GM13977 (cell line): ENCODE measurements at regions not wholly inside any gene's neighbourhood (a gene's known extent, or its start where the extent isn't known, plus 50 kb on each side); places are given as distances from the start of the nearest gene placed in this dataset.

Experiments used
- DNase-seq: peaks from one replicate; pipeline ENCODE4 v3.0.0; 2012; ENCODE audit warnings: low spot score
- CTCF ChIP-seq: IDR thresholded peaks from 2 replicates; pipeline ENCODE4 v1.5.1; 2012; ENCODE audit warnings: mild to moderate bottlenecking, control low read depth; ENCODE audit not compliant: insufficient read depth; ENCODE audit errors: extremely low read depth, missing control alignments
- in situ Hi-C: fragments of 300-500 bp; cut with MboI; formaldehyde crosslinking; loops from one replicate; pipeline ENCODE4 v1.12.0; 2022; ENCODE audit warnings: low sequenced_read_pairs, low pct_unique_long_range_greater_than_20kb, mixed read lengths, inconsistent platforms; ENCODE audit not compliant: unreplicated experiment

- in situ Hi-C loops, result no loop called here
- DNase-seq, result no peak
- no peak for TF ChIP-seq CTCF
Measured at GRCh38 chr2:16060125-16060935, 120.0 kb downstream of the MYCN start.

DNA sequence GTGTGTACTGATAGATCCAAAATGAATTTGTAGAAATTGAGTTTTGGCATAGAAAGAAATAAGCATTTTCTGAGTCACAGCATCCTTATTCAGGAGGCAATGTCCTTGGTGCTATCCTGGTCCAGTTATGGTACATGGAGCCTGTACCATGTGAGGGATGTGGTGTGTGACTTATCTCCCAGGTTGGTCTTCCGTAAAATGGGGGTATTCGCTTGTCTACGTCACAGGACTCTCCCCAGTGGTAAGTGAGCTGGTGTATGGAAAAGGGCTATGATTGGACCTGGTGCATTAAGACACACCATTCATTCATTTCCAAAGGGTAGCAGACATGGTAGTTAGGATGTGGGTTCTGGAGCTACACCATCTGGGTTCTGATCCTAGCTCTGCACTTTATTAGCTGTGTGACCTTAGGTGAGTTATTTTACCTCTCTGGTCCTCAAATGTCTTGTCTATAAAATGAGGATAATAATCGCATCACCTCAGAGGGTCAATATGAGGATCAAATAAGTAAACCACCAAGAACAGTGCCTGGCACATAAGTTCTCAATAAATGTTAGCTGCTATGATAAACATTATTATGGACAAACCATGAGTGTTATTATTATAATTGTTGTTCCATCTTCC is 119.2 kb downstream of the MYCN start:
- DNase-seq, result no peak
- in situ Hi-C loops, result no loop called here
- TF ChIP-seq CTCF, result no peak

- no peak for DNase-seq
- in situ Hi-C loops, result no loop called here
- no peak for TF ChIP-seq CTCF
Measured at GRCh38 chr2:16058747-16059358, 118.5 kb downstream of the MYCN start.

GRCh38 chr2:16058256-16058655 is 117.9 kb downstream of the MYCN start:
- TF ChIP-seq CTCF, result no peak
- DNase-seq, result no peak
- in situ Hi-C loops, result no loop called here

DNA sequence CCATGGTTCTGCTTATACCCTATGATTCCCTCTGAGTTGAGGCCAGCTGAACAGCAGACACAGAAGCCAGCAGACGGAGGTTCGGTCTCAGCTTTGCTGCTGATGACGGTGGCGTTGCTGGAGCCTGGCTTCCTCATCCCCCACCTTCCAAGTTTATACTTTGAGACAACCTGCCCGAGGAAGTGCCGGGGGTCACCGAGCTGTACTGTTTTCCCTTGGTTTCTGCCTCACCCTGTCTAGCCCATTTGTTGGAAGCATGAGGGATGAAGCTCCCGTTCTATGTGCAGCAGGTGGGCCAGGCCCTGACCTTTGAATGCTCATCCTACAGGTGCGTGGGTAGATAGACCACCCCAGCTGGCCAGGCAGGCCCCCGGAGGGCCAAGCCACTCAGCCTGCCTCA is 117.3 kb downstream of the MYCN start:
- DNase-seq, result no peak
- TF ChIP-seq CTCF, result no peak
- in situ Hi-C loops, result no loop called here

GRCh38 chr2:16055848-16056580 is 115.7 kb downstream of the MYCN start:
- in situ Hi-C loops, result no loop called here
- no peak for TF ChIP-seq CTCF

More at GRCh38 chr2:16055848-16056580, 115.7 kb downstream of the MYCN start:
- DNase-seq, result peak; percentile 54
